Stomach smooth muscle (tissue), 2 donors: ENCODE measurements at regions not wholly inside any gene's neighbourhood (a gene's known extent, or its start where the extent isn't known, plus 50 kb on each side); places are given as distances from the start of the nearest gene placed in this dataset.

Experiments
- H3K27ac ChIP-seq: one replicate; pipeline ENCODE4 v1.7.0; 2013; ENCODE audit warnings: mild to moderate bottlenecking, low read length, inconsistent platforms
- H3K27me3 ChIP-seq, 2 donors: one replicate each; pipeline ENCODE4 v1.7.0; 2013; ENCODE audit warnings: low read length in 2 of 2; ENCODE audit not compliant: insufficient read depth in 2 of 2, control insufficient read depth in 1 of 2
- H3K36me3 ChIP-seq, 2 donors: one replicate each; pipeline ENCODE4 v1.7.0; 2013; ENCODE audit warnings: low read length in 2 of 2; ENCODE audit not compliant: control insufficient read depth in 2 of 2, insufficient read depth in 2 of 2
- H3K4me1 ChIP-seq: one replicate; pipeline ENCODE4 v1.7.0; 2013; ENCODE audit warnings: low read length; ENCODE audit not compliant: control insufficient read depth, insufficient read depth
- H3K4me3 ChIP-seq, 2 donors: one replicate each; pipeline ENCODE4 v1.7.0; 2013; ENCODE audit warnings: low read length in 2 of 2
- H3K9ac ChIP-seq, 2 donors: one replicate each; pipeline ENCODE4 v1.7.0; 2013; ENCODE audit warnings: low read length in 2 of 2, mild to moderate bottlenecking in 1 of 2
- H3K9me3 ChIP-seq, 2 donors: one replicate each; pipeline ENCODE4 v1.7.0; 2013; ENCODE audit warnings: low read length in 2 of 2; ENCODE audit not compliant: control insufficient read depth in 2 of 2
- donor health status: healthy.
- donor health status: Pancreatic carcinoma.

GRCh38 chr13:24050796-24051715 lies 109.5 kb upstream of the SPATA13 start:
- H3K4me1 ChIP-seq, result peaks cover 23% of the 10 kb centered on the region
- no peaks in the 10 kb centered on the region for H3K36me3 ChIP-seq
- peaks cover 0 to 4% of the 10 kb centered on the region in 2 donors for H3K9me3 ChIP-seq
- H3K9ac ChIP-seq, result no peak overlapping the region
- H3K27ac ChIP-seq, result peak overlapping the region; percentile 37
- no peaks in the 10 kb centered on the region for H3K27me3 ChIP-seq
- H3K4me3 ChIP-seq, result peak overlapping the region in 1 of 2 donors; percentile 47

DNA sequence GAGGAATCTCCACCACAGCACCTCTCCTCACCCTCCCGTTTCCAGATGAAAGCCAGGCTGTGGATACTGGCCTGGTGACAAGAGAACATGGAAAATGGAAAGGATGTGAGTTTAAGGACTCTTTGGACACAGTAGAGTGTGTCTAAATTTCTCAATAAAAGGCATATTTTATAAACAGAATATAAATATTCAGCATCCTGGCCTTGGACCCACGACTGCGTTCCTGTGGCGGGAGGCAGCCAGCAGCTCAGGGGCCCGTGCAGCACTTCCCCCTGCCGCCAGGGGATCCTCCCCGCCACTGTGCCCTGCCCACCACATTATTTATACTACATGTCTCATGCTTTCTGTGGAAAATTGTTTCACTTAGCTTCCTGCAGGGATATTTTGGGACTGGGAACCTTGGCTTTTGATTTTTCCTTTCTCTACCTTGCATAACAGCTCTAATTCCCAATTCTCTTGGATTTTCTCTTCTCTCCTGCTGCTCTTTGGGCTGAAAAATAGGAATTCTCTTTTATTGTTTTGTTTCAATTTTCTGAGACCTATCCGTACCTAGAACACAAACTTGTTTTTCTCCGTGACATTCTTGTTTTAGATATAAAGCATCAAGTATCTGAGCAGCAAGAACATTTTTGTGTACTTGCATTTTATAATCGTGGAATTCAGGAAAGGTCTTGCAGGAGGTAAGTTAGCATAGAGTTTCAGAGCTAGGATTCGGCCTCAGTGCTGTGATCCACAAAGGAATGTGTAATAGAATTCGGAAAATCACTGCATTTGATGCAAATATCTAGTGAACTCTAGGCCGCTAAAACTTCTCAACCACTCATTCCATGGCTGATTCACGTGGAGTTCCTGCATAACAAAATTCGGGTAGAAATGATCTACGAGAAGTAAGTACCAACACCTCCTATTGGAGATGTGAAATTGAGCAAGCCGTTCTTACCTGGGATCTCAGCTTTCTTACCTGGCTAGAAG lies 107.7 kb upstream of the SPATA13 start:
- peaks cover 23% of the 10 kb centered on the region for H3K4me1 ChIP-seq
- H3K9ac ChIP-seq, result no peak overlapping the region
- no peak overlapping the region for H3K27ac ChIP-seq
- no peaks in the 10 kb centered on the region for H3K27me3 ChIP-seq
- H3K36me3 ChIP-seq, result no peaks in the 10 kb centered on the region
- peak overlapping the region; percentile 18 to 30 for H3K4me3 ChIP-seq
- H3K9me3 ChIP-seq, result no peaks in the 10 kb centered on the region

DNA sequence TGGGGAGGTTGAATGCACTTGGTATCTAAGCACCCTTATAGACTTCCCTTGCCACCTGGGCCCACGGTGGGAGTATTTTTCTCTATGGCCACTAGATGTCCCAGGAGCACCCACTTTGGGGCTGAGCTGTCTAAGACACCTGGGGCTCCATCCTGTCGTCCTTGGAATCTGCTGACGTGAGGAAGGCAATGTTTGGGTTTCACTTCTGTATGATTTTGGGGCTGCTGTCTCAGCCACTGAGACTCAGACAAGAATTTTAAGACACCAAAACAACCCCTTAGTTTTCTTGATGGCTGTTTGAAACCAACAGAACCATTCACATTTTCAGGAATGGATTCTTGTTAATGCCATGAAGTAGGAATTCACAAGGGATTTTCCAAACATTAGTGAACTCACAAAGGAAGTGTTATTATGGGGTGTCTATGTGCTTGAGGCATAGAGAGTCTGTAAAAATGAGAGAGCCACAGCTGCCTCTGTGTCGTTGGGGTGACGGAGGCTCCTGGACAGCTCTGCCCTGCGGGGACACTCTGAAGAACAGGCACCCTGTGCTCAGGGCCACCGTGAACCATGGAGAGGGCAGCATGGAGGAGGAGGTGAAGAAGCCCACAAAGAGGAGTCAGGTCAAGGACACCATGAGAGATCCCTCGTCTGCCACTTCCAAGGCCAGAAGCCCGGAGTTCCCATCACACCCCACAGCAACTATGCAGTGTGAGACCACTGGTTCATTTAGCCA lies 106.8 kb upstream of the SPATA13 start:
- H3K27me3 ChIP-seq, result no peaks in the 10 kb centered on the region
- H3K27ac ChIP-seq, result peak overlapping the region; percentile 11
- no peak overlapping the region for H3K9ac ChIP-seq
- peak overlapping the region in 1 of 2 donors; percentile 17 for H3K4me3 ChIP-seq
- H3K36me3 ChIP-seq, result no peaks in the 10 kb centered on the region
- H3K4me1 ChIP-seq, result peaks cover 23% of the 10 kb centered on the region
- no peaks in the 10 kb centered on the region for H3K9me3 ChIP-seq

- H3K9me3 ChIP-seq, result no peaks in the 10 kb centered on the region
- no peaks in the 10 kb centered on the region for H3K36me3 ChIP-seq
- H3K27ac ChIP-seq, result no peak overlapping the region
- no peak overlapping the region for H3K4me3 ChIP-seq
- no peak overlapping the region for H3K9ac ChIP-seq
- H3K27me3 ChIP-seq, result no peaks in the 10 kb centered on the region
- H3K4me1 ChIP-seq, result peaks cover 11% of the 10 kb centered on the region
These were observed 103.8 kb upstream of the SPATA13 start for GRCh38 chr13:24056616-24057137.

- H3K27me3 ChIP-seq, result no peaks in the 10 kb centered on the region
- no peaks in the 10 kb centered on the region for H3K9me3 ChIP-seq
- H3K36me3 ChIP-seq, result no peaks in the 10 kb centered on the region
- peaks cover 2% of the 10 kb centered on the region for H3K4me1 ChIP-seq
- no peak overlapping the region for H3K9ac ChIP-seq
- H3K27ac ChIP-seq, result no peak overlapping the region
- no peak overlapping the region for H3K4me3 ChIP-seq
These were observed 99.5 kb upstream of the SPATA13 start for GRCh38 chr13:24060993-24061392.

GRCh38 chr13:24063281-24063877 lies 97.1 kb upstream of the SPATA13 start:
- Histone ChIP-seq H3K4me3 (no peak overlapping the region), H3K9me3 (no peaks in the 10 kb centered on the region), H3K4me1 (peaks cover 2% of the 10 kb centered on the region), H3K27ac (no peak overlapping the region), H3K36me3 (no peaks in the 10 kb centered on the region), H3K27me3 (no peaks in the 10 kb centered on the region), H3K9ac (no peak overlapping the region)

GRCh38 chr13:24064371-24064770 lies 96.1 kb upstream of the SPATA13 start:
- no peak overlapping the region for H3K9ac ChIP-seq
- no peak overlapping the region for H3K4me3 ChIP-seq

DNA sequence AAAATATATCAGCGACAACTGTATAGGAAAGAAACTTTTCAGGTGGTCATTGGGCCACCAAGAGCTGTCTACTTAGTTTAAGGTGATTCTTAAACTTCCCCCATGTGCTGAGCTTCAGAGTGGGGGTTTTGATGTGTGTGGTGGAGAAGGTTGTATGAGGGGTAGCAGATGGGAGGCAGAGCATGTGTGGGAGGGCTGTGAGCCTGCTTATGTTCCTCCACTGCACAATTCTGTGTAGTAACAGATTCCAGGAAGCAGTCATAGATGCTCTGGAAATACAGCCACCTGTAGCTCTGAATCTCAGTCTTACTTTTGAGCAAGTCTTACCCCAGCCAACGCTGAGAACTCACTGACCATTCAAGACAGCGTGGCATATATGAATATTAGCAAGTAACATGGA lies 95.3 kb upstream of the SPATA13 start:
- no peak overlapping the region for H3K4me3 ChIP-seq
- H3K9me3 ChIP-seq, result no peaks in the 10 kb centered on the region
- no peaks in the 10 kb centered on the region for H3K27me3 ChIP-seq
- no peaks in the 10 kb centered on the region for H3K36me3 ChIP-seq
- no peak overlapping the region for H3K27ac ChIP-seq
- peaks cover 2% of the 10 kb centered on the region for H3K4me1 ChIP-seq
- H3K9ac ChIP-seq, result no peak overlapping the region

More at GRCh38 chr13:24064371-24064770, 96.1 kb upstream of the SPATA13 start:
- Histone ChIP-seq H3K27me3 (no peaks in the 10 kb centered on the region), H3K4me1 (peaks cover 2% of the 10 kb centered on the region), H3K36me3 (no peaks in the 10 kb centered on the region), H3K9me3 (no peaks in the 10 kb centered on the region), H3K27ac (no peak overlapping the region)

DNA sequence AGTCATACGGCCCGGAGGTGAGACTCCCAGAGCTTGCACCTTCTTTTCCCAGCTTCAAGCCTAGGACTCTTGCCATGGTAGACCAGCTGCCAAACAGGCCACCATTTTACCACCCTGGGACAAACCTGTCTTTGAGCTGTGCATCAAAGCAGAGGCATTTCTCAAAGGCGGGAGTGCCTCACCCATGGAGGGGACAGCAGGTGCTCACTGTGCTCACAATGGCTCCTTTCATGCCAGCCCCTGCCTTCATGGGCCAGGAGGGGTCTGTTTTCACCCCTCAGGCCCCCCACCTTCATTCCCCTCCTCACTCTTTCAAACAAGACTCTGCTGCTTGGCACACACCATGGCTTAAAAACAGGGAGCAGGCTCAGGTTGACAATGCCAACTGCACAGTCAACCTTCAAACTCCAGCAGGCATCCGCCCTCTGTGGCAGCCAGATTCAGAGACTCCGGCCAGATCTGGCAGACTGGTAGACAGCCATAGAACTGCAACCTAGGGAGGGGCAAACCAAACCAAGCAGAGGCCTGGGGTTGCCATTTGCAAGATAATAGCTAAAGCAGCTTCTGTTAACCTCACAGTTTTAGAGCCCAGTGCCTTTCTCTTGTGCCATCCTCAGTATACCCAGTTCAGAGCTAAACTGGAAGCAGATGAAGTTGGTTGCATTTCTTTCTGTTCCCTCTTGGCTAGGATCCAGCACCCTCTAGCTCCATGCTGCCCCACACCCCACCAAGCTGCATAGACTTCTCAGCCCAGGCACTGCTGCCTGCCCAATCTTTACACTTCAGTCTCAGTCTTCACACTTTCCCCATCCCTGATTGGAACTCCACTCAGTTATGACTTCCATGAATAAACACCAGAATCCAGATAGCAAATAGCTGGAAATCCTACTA lies 93.9 kb upstream of the SPATA13 start:
- Histone ChIP-seq H3K9ac (no peak overlapping the region), H3K4me1 (peaks cover 2% of the 10 kb centered on the region), H3K27me3 (no peaks in the 10 kb centered on the region), H3K36me3 (no peaks in the 10 kb centered on the region), H3K27ac (no peak overlapping the region), H3K9me3 (no peaks in the 10 kb centered on the region), H3K4me3 (no peak overlapping the region)
